ENCODE measurements at regions not wholly inside any gene's neighbourhood (a gene's known extent, or its start where the extent isn't known, plus 50 kb on each side); places are given as distances from the start of the nearest gene placed in this dataset.

DNA sequence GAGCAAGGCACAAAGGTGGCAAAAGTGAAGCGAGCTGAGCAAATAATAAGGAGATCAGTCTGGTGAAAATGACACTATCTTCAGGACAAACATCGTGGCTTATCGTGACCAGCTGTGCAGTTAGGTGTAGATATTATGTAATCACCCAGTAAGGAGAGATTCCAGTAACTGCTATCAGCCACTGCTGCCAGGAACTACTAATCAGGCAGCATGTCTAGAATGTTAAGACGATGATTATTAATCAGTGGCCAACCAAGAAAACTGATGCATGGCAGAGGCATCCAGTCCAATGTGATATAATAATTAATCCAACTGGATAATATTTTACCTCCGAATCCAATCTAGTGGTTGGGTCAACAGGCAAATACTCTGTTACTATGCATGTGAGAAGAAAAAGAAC, 252.7 kb upstream of the ZPLD1 start:
- H3K9ac ChIP-seq (ENCODE audit: low read length) = no peak overlapping the region
- no peak overlapping the region for H3K4me3 ChIP-seq (ENCODE audit: low read depth in 1 of 2, low read length in 2 of 2)
- H3K9me3 ChIP-seq (ENCODE audit: low read length) = no peaks in the 10 kb centered on the region
- peaks cover 32% of the 10 kb centered on the region for H3K4me1 ChIP-seq (ENCODE audit: insufficient read depth, low read length)
- H3K27me3 ChIP-seq (ENCODE audit: control insufficient read depth in 1 of 2, insufficient read depth in 2 of 2, low read length in 2 of 2) = no peaks in the 10 kb centered on the region
- H3K27ac ChIP-seq (ENCODE audit: low read depth, low read length) = no peak overlapping the region
- H3K36me3 ChIP-seq (ENCODE audit: insufficient read depth, low read length) = no peaks in the 10 kb centered on the region

DNA sequence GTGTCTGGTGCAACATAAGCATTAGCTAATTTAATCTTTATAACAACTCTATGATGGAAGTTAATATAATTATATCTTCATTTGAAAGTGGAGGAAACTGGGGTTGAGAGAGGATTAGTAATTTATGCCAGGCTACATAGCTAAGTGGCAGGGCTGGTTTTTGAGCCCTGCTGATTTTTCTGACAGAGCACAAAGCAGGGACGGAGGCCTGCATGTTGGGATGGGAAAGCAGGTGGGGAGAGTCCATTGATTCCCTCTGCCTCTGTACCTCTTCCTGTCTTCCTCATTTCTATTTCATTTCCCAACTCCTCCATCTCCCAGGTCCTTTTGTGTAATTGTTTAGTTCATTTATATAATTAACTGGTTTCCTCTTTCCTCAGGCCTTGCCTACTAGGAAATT, 251.6 kb upstream of the ZPLD1 start:
- no peaks in the 10 kb centered on the region for H3K36me3 ChIP-seq (ENCODE audit: insufficient read depth, low read length)
- H3K4me1 ChIP-seq (ENCODE audit: insufficient read depth, low read length) = peaks cover 32% of the 10 kb centered on the region
- H3K9ac ChIP-seq (ENCODE audit: low read length) = no peak overlapping the region
- H3K9me3 ChIP-seq (ENCODE audit: low read length) = no peaks in the 10 kb centered on the region
- H3K4me3 ChIP-seq (ENCODE audit: low read depth in 1 of 2, low read length in 2 of 2) = no peak overlapping the region
- H3K27ac ChIP-seq (ENCODE audit: low read depth, low read length) = no peak overlapping the region
- H3K27me3 ChIP-seq (ENCODE audit: control insufficient read depth in 1 of 2, insufficient read depth in 2 of 2, low read length in 2 of 2) = no peaks in the 10 kb centered on the region

DNA sequence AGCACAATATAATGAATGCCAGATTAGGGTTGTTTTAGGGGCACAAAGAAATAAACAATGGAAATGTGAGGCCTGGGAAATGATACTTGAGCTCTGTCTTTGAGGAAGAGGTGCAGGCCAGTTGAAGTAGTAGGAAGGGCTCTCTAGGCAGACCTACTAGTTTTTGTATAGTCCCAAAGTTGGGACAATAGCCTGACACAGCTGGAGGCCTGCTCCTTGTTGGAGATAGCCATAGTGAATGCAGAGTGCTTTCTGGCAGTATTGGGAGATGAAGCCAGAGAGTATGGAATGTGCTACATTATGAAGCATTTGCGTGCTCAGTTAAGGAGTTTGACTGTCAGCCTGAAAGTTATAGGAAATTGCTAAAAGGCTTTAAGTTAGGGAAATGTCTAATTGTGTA, 251.2 kb upstream of the ZPLD1 start:
- Histone ChIP-seq H3K4me3 (ENCODE audit: low read depth in 1 of 2, low read length in 2 of 2) (no peak overlapping the region), H3K36me3 (ENCODE audit: insufficient read depth, low read length) (no peaks in the 10 kb centered on the region), H3K4me1 (ENCODE audit: insufficient read depth, low read length) (peaks cover 32% of the 10 kb centered on the region), H3K9me3 (ENCODE audit: low read length) (no peaks in the 10 kb centered on the region), H3K9ac (ENCODE audit: low read length) (no peak overlapping the region), H3K27me3 (ENCODE audit: control insufficient read depth in 1 of 2, insufficient read depth in 2 of 2, low read length in 2 of 2) (no peaks in the 10 kb centered on the region), H3K27ac (ENCODE audit: low read depth, low read length) (no peak overlapping the region)

DNA sequence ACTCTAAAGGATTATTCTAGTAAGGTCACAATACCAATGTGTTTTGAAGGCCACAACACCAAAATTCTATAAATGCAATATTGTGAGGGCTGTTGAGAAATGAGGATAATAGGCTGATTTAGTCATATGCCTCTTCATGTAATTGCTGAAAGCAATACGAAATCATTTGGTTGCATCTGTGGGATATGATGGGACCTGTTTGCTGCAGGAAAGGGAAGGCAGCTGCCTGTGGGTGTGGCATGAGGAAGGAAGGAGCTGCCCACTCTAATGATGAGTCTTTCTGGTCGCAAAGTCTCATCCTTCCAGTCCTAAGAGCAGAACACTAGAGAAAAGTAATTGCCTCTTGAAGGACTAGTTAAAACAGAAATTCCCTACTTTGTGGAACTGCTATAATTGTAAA, 245.3 kb upstream of the ZPLD1 start:
- no peaks in the 10 kb centered on the region for H3K27me3 ChIP-seq (ENCODE audit: control insufficient read depth in 1 of 2, insufficient read depth in 2 of 2, low read length in 2 of 2)
- no peaks in the 10 kb centered on the region for H3K9me3 ChIP-seq (ENCODE audit: low read length)
- H3K9ac ChIP-seq (ENCODE audit: low read length) = no peak overlapping the region
- H3K27ac ChIP-seq (ENCODE audit: low read depth, low read length) = no peak overlapping the region
- no peaks in the 10 kb centered on the region for H3K4me1 ChIP-seq (ENCODE audit: insufficient read depth, low read length)
- no peak overlapping the region for H3K4me3 ChIP-seq (ENCODE audit: low read depth in 1 of 2, low read length in 2 of 2)
- no peaks in the 10 kb centered on the region for H3K36me3 ChIP-seq (ENCODE audit: insufficient read depth, low read length)

DNA sequence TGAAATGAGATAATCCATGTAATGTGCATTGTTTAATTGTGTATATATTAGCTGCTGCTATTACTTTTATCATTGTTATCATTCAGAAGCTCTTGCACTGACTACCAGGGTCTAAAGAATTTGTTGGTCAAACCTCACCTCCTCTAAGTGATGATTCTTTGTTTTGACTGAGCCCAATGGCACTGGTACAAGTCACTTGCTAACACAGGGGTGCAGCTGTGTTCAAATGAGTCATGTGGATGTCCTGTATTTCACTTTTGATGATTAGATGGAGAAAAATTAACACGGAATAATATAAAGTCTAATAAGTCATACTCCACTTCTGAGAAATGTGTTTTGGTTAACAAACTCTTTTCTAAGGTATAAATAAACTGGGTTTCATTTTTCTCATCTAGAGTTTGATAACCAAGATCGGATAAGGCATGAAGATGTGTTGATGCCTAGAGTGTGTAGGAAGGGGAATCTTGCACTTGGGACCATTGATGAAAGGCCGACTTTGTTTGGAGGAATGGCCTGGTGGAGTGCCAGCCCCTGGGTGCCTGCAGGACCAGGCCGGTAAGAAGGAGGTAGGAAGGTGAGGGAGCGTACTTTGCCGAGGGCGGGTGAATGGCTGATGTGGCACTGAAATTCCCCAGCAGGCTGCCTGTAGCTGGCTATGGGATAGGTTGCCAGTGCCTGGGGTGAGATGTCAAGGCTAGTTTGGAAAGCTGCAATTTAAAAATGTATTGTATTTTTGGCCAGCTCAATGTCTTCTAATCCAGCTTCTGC, 244.7 kb upstream of the ZPLD1 start:
- no peaks in the 10 kb centered on the region for H3K9me3 ChIP-seq (ENCODE audit: low read length)
- no peaks in the 10 kb centered on the region for H3K4me1 ChIP-seq (ENCODE audit: insufficient read depth, low read length)
- no peak overlapping the region for H3K4me3 ChIP-seq (ENCODE audit: low read depth in 1 of 2, low read length in 2 of 2)
- no peaks in the 10 kb centered on the region for H3K36me3 ChIP-seq (ENCODE audit: insufficient read depth, low read length)
- no peak overlapping the region for H3K27ac ChIP-seq (ENCODE audit: low read depth, low read length)
- H3K9ac ChIP-seq (ENCODE audit: low read length) = no peak overlapping the region
- H3K27me3 ChIP-seq (ENCODE audit: control insufficient read depth in 1 of 2, insufficient read depth in 2 of 2, low read length in 2 of 2) = no peaks in the 10 kb centered on the region

DNA sequence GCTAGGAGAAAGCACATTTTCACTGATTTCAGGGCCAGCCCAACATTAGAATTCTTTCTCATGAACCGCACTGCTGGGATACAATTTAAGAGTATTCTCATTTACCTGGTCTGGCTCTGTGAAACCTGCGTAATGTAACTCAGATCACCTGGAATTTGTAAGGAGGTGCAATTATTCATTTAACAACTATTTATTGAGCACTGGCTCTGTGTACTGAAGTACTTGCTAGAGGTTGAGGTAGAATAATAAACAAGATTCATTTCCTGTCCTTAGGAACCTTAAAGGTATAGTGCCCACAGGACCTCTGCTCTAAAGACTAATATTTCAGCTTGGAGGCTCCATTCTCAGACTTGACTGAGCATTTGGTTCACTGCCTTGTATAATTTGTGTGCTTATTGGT, 242.2 kb upstream of the ZPLD1 start:
- no peaks in the 10 kb centered on the region for H3K27me3 ChIP-seq (ENCODE audit: control insufficient read depth in 1 of 2, insufficient read depth in 2 of 2, low read length in 2 of 2)
- H3K27ac ChIP-seq (ENCODE audit: low read depth, low read length) = no peak overlapping the region
- no peak overlapping the region for H3K9ac ChIP-seq (ENCODE audit: low read length)
- no peaks in the 10 kb centered on the region for H3K4me1 ChIP-seq (ENCODE audit: insufficient read depth, low read length)
- H3K36me3 ChIP-seq (ENCODE audit: insufficient read depth, low read length) = no peaks in the 10 kb centered on the region
- no peaks in the 10 kb centered on the region for H3K9me3 ChIP-seq (ENCODE audit: low read length)
- H3K4me3 ChIP-seq (ENCODE audit: low read depth in 1 of 2, low read length in 2 of 2) = no peak overlapping the region

DNA sequence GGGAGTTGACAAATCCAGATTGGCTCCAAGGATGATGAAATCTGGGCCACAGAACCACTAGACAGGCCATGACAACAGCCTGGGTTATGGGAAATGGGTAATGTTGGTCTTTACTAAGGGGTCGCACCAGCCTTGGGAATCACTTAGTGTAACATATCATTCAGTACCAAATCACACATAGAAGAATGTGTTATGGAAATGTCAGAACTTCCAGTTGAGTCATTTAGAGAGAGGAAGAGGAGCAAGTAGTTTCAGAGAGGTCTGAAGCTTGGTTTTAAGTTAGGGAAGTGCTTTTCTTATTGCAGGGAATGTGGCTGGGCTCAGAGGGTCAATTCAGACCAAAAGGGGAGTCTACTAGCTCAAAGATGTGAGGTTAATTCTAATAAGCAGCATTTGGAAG, 241.6 kb upstream of the ZPLD1 start:
- Histone ChIP-seq H3K36me3 (ENCODE audit: insufficient read depth, low read length) (no peaks in the 10 kb centered on the region), H3K4me3 (ENCODE audit: low read depth in 1 of 2, low read length in 2 of 2) (no peak overlapping the region), H3K27me3 (ENCODE audit: control insufficient read depth in 1 of 2, insufficient read depth in 2 of 2, low read length in 2 of 2) (no peaks in the 10 kb centered on the region), H3K9ac (ENCODE audit: low read length) (no peak overlapping the region), H3K27ac (ENCODE audit: low read depth, low read length) (no peak overlapping the region), H3K4me1 (ENCODE audit: insufficient read depth, low read length) (no peaks in the 10 kb centered on the region), H3K9me3 (ENCODE audit: low read length) (no peaks in the 10 kb centered on the region)

DNA sequence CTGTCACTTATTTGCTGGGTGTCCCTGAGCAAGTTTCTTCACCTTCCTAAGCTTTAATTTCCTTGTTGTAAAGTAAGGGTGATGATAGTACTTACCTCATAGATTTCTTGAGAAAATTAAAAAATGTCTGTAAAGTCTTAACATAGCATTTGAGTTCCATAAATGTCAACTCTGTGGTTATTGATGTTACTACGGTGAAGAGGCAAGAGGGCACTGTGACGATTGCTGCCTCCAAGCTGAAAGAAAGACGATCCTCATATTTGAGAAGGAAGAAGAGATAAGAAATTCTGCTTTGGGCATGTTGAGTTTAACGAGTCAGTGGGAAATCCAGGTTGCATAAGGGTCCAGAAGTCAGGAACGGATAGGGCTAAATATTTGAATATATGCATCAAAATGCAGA, 240.8 kb upstream of the ZPLD1 start:
- H3K9me3 ChIP-seq (ENCODE audit: low read length) = no peaks in the 10 kb centered on the region
- H3K36me3 ChIP-seq (ENCODE audit: insufficient read depth, low read length) = no peaks in the 10 kb centered on the region
- no peak overlapping the region for H3K4me3 ChIP-seq (ENCODE audit: low read depth in 1 of 2, low read length in 2 of 2)
- H3K4me1 ChIP-seq (ENCODE audit: insufficient read depth, low read length) = no peaks in the 10 kb centered on the region
- H3K27ac ChIP-seq (ENCODE audit: low read depth, low read length) = no peak overlapping the region
- no peaks in the 10 kb centered on the region for H3K27me3 ChIP-seq (ENCODE audit: control insufficient read depth in 1 of 2, insufficient read depth in 2 of 2, low read length in 2 of 2)
- H3K9ac ChIP-seq (ENCODE audit: low read length) = no peak overlapping the region

DNA sequence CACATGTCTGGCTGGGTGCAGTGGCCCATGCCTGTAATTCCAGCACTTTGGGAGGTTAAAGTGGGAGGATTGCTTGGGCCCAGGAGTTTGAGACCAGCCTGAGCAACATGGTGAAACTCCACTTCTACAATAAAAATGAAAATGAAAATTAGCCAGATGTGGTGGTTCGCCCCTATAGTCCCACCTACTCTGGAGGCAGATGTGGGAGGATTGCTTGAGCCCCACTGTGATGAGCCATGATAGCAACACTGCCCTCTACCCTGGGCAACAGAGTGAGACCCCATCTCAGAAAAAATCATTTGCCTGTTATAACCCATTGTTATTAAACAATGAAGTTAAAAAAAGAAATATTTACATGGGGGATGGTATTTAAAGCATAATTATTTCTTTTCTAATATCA, 240.1 kb upstream of the ZPLD1 start:
- Histone ChIP-seq H3K36me3 (ENCODE audit: insufficient read depth, low read length) (no peaks in the 10 kb centered on the region), H3K27me3 (ENCODE audit: control insufficient read depth in 1 of 2, insufficient read depth in 2 of 2, low read length in 2 of 2) (no peaks in the 10 kb centered on the region), H3K9me3 (ENCODE audit: low read length) (no peaks in the 10 kb centered on the region), H3K27ac (ENCODE audit: low read depth, low read length) (no peak overlapping the region), H3K4me1 (ENCODE audit: insufficient read depth, low read length) (no peaks in the 10 kb centered on the region), H3K4me3 (ENCODE audit: low read depth in 1 of 2, low read length in 2 of 2) (no peak overlapping the region), H3K9ac (ENCODE audit: low read length) (no peak overlapping the region)

DNA sequence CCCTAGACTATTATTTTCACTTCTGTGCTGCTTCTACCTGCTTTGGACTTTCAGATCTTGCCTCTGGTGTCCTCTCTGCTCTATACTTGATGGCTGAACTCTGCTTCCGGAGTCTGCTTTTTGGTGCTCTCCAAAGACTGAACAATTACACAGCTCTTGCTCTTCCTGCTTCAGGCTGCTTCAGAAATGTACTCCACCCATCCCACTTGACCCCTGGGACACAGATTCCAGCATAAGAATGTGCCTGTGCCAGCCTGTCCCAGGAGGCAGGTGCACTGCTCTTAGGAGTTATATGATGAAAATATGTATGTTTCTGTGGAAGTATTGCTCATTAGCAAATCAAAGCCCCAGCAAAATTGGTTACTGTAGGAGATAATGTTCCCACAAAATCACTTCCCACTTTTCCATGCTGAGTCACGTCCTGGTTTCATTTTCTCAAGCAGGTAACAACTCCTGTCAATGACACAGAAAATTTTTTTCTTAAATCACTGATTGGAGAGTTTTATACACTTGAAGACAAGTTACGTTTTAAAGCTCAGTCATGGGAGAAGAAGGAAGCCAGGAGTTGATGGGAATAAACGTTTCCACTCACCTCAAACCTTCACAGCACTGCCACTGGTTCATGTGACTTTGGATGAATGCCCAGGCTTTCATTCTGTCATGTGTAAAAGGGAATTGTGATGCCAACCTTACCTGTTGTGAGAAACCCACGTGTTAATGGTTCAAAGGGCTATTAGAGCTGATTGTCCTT, 239.4 kb upstream of the ZPLD1 start:
- Histone ChIP-seq H3K4me1 (ENCODE audit: insufficient read depth, low read length) (no peaks in the 10 kb centered on the region), H3K36me3 (ENCODE audit: insufficient read depth, low read length) (no peaks in the 10 kb centered on the region), H3K9ac (ENCODE audit: low read length) (no peak overlapping the region), H3K27me3 (ENCODE audit: control insufficient read depth in 1 of 2, insufficient read depth in 2 of 2, low read length in 2 of 2) (no peaks in the 10 kb centered on the region), H3K27ac (ENCODE audit: low read depth, low read length) (no peak overlapping the region), H3K4me3 (ENCODE audit: low read depth in 1 of 2, low read length in 2 of 2) (no peak overlapping the region), H3K9me3 (ENCODE audit: low read length) (no peaks in the 10 kb centered on the region)

DNA sequence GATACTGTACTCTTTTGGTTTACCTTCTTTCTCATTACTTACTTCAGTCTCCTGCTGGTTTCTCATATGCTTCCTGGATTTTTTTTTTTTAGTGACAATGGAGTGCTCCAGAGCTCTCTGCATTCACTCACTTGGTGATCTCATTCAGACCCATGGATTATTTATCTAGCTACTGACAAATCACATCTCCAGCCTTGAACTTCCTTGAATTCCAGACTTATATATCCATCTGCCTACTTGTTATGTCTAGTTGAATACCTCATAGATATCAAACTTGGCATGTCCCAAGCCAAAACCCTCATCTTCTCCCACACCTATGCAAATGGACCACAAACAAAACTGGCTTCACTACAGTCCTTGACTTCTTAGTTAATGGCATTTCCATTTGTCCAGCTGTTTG, 234.7 kb upstream of the ZPLD1 start:
- Histone ChIP-seq H3K9ac (ENCODE audit: low read length) (no peak overlapping the region), H3K27ac (ENCODE audit: low read depth, low read length) (no peak overlapping the region), H3K4me1 (ENCODE audit: insufficient read depth, low read length) (no peaks in the 10 kb centered on the region), H3K27me3 (ENCODE audit: control insufficient read depth in 1 of 2, insufficient read depth in 2 of 2, low read length in 2 of 2) (no peaks in the 10 kb centered on the region), H3K4me3 (ENCODE audit: low read depth in 1 of 2, low read length in 2 of 2) (no peak overlapping the region), H3K36me3 (ENCODE audit: insufficient read depth, low read length) (no peaks in the 10 kb centered on the region), H3K9me3 (ENCODE audit: low read length) (no peaks in the 10 kb centered on the region)

DNA sequence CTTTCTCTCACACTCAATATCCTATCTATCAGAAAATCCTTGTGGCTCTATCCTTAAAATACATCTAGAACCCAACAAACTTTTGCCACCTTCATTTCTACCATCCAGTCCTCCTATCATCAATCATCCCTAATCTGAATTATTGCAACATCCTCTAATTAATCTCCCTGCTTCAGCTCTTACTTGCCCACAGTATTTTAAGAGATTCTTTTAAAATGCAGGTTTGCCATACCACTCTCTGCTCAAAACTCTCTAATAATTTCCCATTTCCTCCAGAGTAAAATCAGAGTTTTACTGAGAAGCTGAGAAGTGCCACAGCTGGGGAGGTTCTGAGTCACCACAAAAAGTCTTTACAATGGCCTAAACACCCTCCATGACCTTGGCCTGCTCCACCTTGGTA, 234.3 kb upstream of the ZPLD1 start:
- H3K9ac ChIP-seq (ENCODE audit: low read length) = no peak overlapping the region
- no peaks in the 10 kb centered on the region for H3K4me1 ChIP-seq (ENCODE audit: insufficient read depth, low read length)
- no peak overlapping the region for H3K4me3 ChIP-seq (ENCODE audit: low read depth in 1 of 2, low read length in 2 of 2)
- no peak overlapping the region for H3K27ac ChIP-seq (ENCODE audit: low read depth, low read length)
- H3K9me3 ChIP-seq (ENCODE audit: low read length) = no peaks in the 10 kb centered on the region
- no peaks in the 10 kb centered on the region for H3K36me3 ChIP-seq (ENCODE audit: insufficient read depth, low read length)
- no peaks in the 10 kb centered on the region for H3K27me3 ChIP-seq (ENCODE audit: control insufficient read depth in 1 of 2, insufficient read depth in 2 of 2, low read length in 2 of 2)
